GM19455 (cell line): ENCODE measurements at regions not wholly inside any gene's neighbourhood (a gene's known extent, or its start where the extent isn't known, plus 50 kb on each side); places are given as distances from the start of the nearest gene placed in this dataset.
A peak's percentile ranks its signal among the peaks of the same experiment; 100 is the strongest.

Source experiments
- ATAC-seq: cut with Tn5 transposase; IDR thresholded peaks from one replicate; pipeline ENCODE4 v1.9.1; 2021; ENCODE audit not compliant: unreplicated experiment

GRCh38 chrX:6783912-6784311 lies 249.0 kb upstream of the VCX3A start:
- ATAC-seq, result no peak

- no peak for ATAC-seq
Measured at GRCh38 chrX:6782831-6783230, 247.9 kb upstream of the VCX3A start.

GRCh38 chrX:6778544-6779503 lies 243.9 kb upstream of the VCX3A start:
- no peak for ATAC-seq

GRCh38 chrX:6777238-6778002 lies 242.5 kb upstream of the VCX3A start:
- peak; percentile 84 for ATAC-seq

DNA sequence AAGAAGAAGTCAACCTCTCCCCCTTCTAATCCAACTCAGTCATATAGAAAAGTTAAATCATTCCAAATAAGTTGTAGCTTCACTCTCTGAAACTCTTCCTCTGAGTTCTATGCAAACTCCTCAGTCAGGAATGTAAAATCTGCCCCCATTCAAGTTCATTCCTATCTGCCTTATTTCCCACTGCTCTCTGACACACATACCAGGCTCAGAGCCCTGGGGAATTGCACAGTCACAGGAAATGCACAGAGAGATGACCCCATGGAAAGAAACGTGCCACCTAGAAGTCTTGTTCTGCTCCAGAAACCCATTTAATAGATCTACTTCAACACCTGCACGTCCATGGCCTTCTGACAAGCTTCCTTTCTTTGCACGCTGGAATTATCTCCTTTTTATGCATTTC lies 236.0 kb upstream of the VCX3A start:
- no peak for ATAC-seq

- ATAC-seq, result no peak
Measured at GRCh38 chrX:6768881-6769280, 234.0 kb upstream of the VCX3A start.

DNA sequence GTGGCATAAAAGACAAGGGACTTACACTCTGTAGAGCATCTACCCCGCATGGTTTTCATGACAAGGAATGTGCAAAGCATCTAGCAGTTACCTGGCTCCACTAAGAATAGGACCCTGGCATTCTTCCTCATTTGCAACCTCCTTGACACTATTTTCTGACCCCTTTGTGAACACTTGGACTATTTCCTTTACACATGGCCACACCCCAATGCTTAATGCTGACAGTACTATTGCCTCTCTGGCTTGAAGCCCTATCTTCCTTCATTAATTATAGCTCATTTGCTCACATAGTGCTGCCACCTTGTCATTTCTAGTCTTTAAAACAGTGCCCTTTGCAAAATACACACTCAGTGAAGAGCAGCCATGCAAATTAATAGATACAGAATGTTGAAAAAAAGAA lies 226.3 kb upstream of the VCX3A start:
- no peak for ATAC-seq

GRCh38 chrX:6759655-6760375 lies 224.9 kb upstream of the VCX3A start:
- ATAC-seq, result no peak

GRCh38 chrX:6758234-6758633 lies 223.3 kb upstream of the VCX3A start:
- no peak for ATAC-seq

GRCh38 chrX:6757631-6758030 lies 222.7 kb upstream of the VCX3A start:
- no peak for ATAC-seq

DNA sequence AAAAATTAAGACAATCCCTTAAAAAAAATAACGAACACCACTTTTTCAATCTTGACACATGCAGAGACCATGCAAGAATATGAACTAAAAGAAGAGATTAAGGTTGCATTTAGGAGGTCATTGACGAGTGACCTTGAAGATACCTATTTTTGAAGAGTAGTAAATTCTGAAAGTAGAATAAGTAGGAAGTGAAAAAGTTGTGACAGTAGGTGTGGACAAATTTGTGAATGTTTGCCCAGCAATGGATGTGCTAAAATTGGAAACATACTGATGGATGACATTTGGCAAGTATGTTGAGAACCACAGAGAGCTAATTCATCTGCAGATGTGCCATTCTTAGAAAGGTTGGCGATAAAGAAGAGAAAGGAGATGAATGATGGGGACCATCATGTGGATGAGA lies 213.7 kb upstream of the VCX3A start:
- no peak for ATAC-seq

DNA sequence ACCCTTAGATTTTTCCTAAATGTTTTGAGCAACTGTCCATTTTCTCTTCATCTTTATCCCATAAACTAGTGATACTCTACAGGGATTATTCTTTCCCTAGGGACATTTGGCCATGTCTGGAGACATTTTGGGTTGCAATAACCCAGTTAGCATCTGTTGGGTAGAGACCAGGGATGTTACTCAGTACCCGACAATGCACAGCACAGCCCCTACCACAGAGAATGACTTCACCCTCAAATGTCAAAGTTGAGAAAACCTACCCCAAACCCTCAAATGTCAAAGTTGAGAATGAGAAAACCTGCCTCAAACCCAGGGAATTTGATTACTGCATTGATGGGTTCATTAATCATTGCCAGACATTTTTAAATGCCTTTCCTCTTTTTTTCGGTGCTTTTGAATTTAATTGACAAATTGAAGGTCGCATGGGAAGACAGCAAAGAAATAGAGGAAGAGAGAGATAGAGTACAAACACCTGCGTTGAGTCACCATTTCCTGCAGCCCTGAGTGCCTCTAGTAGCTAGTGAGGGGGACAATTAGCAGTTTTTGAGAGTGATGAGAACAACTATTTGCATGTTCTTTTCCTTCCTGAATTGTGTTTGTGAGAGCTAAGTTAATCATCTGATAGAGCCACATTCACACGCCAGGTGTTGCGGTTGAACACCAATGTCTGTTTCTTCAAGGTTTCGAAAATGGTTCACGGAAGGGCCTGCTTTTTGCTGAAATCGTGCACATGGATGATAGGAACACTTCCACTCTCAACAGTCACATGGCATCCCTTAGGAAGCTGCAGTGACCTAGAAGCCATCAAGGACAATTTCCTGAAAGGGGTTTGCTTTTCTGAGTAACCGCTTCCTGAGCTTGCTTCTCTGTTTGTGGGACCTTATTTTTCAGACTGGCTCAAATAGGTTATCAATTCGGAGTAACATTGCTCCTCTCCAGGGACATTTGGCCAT lies 203.9 kb upstream of the VCX3A start:
- ATAC-seq, result peak; percentile 93

GRCh38 chrX:6734844-6735634 lies 200.1 kb upstream of the VCX3A start:
- no peak for ATAC-seq

GRCh38 chrX:6732101-6732500 lies 197.2 kb upstream of the VCX3A start:
- no peak for ATAC-seq

- no peak for ATAC-seq
Measured at GRCh38 chrX:6729626-6730025, 194.7 kb upstream of the VCX3A start.

DNA sequence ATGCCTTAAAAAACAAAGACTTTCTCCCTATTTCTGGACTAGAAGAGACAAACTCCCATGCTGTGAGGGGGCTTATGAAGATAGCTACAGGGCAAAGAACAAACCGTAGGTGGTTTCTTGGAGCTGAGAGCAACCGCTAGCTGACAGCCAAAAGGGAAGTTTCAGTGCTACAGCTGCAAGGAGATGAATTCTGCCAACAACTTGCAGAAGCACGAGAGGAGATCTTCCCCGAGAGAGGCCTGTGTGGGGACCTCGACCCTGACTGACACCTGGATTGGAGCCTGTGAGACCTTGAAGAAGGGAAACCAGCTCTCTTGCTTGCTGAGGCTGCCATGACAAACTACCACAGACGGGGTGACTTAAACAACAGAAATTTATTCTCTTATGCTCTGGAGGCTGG lies 183.8 kb upstream of the VCX3A start:
- ATAC-seq, result no peak

GRCh38 chrX:6708676-6709380 lies 173.9 kb upstream of the VCX3A start:
- no peak for ATAC-seq

- ATAC-seq, result no peak
Measured at GRCh38 chrX:6708041-6708440, 173.1 kb upstream of the VCX3A start.

GRCh38 chrX:6707497-6707896 lies 172.6 kb upstream of the VCX3A start:
- no peak for ATAC-seq
